Neuronal stem cell (in vitro differentiated cells): ENCODE measurements at regions not wholly inside any gene's neighbourhood (a gene's known extent, or its start where the extent isn't known, plus 50 kb on each side); places are given as distances from the start of the nearest gene placed in this dataset.

Experiments used
- DNase-seq: peaks from one replicate; pipeline ENCODE4 v3.0.0-alpha.2; 2013; ENCODE audit warnings: low spot score
- H2AFZ ChIP-seq: one replicate; pipeline ENCODE4 v1.6.1; 2013; ENCODE audit warnings: mild to moderate bottlenecking, low read length, inconsistent platforms
- H2AK5ac ChIP-seq: 2 replicates; pipeline ENCODE4 v1.6.1; 2013; ENCODE audit warnings: low read depth, mild to moderate bottlenecking, inconsistent platforms, low read length, moderate library complexity, mixed read lengths
- H2BK120ac ChIP-seq: 2 replicates; pipeline ENCODE4 v1.6.1; 2013; ENCODE audit warnings: low read depth, mild to moderate bottlenecking, inconsistent platforms, low read length, moderate library complexity, mixed read lengths
- H2BK12ac ChIP-seq: one replicate; pipeline ENCODE4 v1.6.1; 2013; ENCODE audit warnings: low read length, inconsistent platforms
- H2BK15ac ChIP-seq: 2 replicates; pipeline ENCODE4 v1.6.1; 2013; ENCODE audit warnings: mild to moderate bottlenecking, low read length, inconsistent platforms, mixed read lengths
- H2BK5ac ChIP-seq: one replicate; pipeline ENCODE4 v1.6.1; 2013; ENCODE audit warnings: inconsistent platforms, mild to moderate bottlenecking, low read length, moderate library complexity
- H3K14ac ChIP-seq: one replicate; pipeline ENCODE4 v1.6.1; 2013; ENCODE audit warnings: low read length, inconsistent platforms
- H3K18ac ChIP-seq: 2 replicates; pipeline ENCODE4 v1.6.1; 2013; ENCODE audit warnings: low read length, inconsistent platforms
- H3K23ac ChIP-seq: 2 replicates; pipeline ENCODE4 v1.6.1; 2013; ENCODE audit warnings: low read depth, mild to moderate bottlenecking, mixed read lengths, low read length, inconsistent platforms; ENCODE audit not compliant: poor library complexity
- H3K27ac ChIP-seq: replicated peaks from 3 replicates; pipeline ENCODE4 v1.5.1; 2013; ENCODE audit warnings: low read length, inconsistent platforms
- H3K27me3 ChIP-seq, 3 experiments: 2 replicates each; pipeline ENCODE4 v1.6.1; 2013; ENCODE audit warnings: low read length in 3 of 3, mild to moderate bottlenecking in 2 of 3, inconsistent platforms in 1 of 3, low read depth in 1 of 3, mixed read lengths in 1 of 3, moderate library complexity in 1 of 3; ENCODE audit not compliant: control insufficient read depth in 3 of 3, insufficient read depth in 3 of 3
- H3K36me3 ChIP-seq, 2 donors: replicated peaks in 1 of 2; 2 replicates each; pipeline ENCODE4 v1.6.1; 2013; ENCODE audit warnings: low read length in 2 of 2; ENCODE audit not compliant: control insufficient read depth in 2 of 2, insufficient read depth in 2 of 2
- H3K4ac ChIP-seq: 2 replicates; pipeline ENCODE4 v1.6.1; 2013; ENCODE audit warnings: inconsistent platforms, mild to moderate bottlenecking, low read length, moderate library complexity
- H3K4me1 ChIP-seq, 2 donors: 1 replicate in 1 of 2; 2 replicates in 1 of 2; pipeline ENCODE4 v1.6.1; 2013; ENCODE audit warnings: low read length in 2 of 2, low read depth in 1 of 2; ENCODE audit not compliant: control insufficient read depth in 2 of 2, insufficient read depth in 1 of 2
- H3K4me2 ChIP-seq: one replicate; pipeline ENCODE4 v1.6.1; 2013; ENCODE audit warnings: mild to moderate bottlenecking, low read length, inconsistent platforms; ENCODE audit not compliant: insufficient read depth, poor library complexity, severe bottlenecking
- H3K4me3 ChIP-seq, 2 donors: 2 replicates each; pipeline ENCODE4 v1.5.1; 2013; ENCODE audit warnings: low read length in 2 of 2, mild to moderate bottlenecking in 2 of 2, inconsistent platforms in 1 of 2, moderate library complexity in 1 of 2
- H3K79me1 ChIP-seq: one replicate; pipeline ENCODE4 v1.6.1; 2013; ENCODE audit warnings: low read depth, mild to moderate bottlenecking, inconsistent platforms, low read length, moderate library complexity
- H3K9ac ChIP-seq: one replicate; pipeline ENCODE4 v1.6.1; 2013; ENCODE audit warnings: mild to moderate bottlenecking, low read depth, low read length, inconsistent platforms; ENCODE audit not compliant: poor library complexity
- H3K9me3 ChIP-seq, 2 donors: replicated peaks in 1 of 2; 2 replicates each; pipeline versions ENCODE3 to v1.6.1; 2013; ENCODE audit warnings: low read length in 2 of 2, mild to moderate bottlenecking in 2 of 2, inconsistent platforms in 1 of 2, low read depth in 1 of 2, mixed read lengths in 1 of 2, moderate library complexity in 1 of 2; ENCODE audit not compliant: control insufficient read depth in 2 of 2, insufficient read depth in 1 of 2
- H4K8ac ChIP-seq: one replicate; pipeline ENCODE4 v1.6.1; 2013; ENCODE audit warnings: low read depth, mild to moderate bottlenecking, inconsistent platforms, low read length, moderate library complexity
- H4K91ac ChIP-seq: one replicate; pipeline ENCODE4 v1.6.1; 2013; ENCODE audit warnings: low read length, low read depth, mild to moderate bottlenecking, inconsistent platforms; ENCODE audit not compliant: poor library complexity
- WGBS, 2 donors: extraction: QIAGEN DNeasy Blood & Tissue Kit; methylation state at CpG; one replicate each; pipeline ENCODE4 v1.1.7; 2013; ENCODE audit warnings: missing lambda C conversion rate in 2 of 2, mixed read lengths in 1 of 2; ENCODE audit not compliant: insufficient read length in 2 of 2, insufficient replicate concordance in 1 of 2; ENCODE audit errors: extremely low coverage in 2 of 2; 5-methylcytosine and 5-hydroxymethylcytosine counted together

- Histone ChIP-seq H2BK120ac (no peak overlapping the region), H3K36me3 (no peaks in the 10 kb centered on the region), H2AFZ (no peak overlapping the region), H4K91ac (no peak overlapping the region), H3K14ac (no peak overlapping the region), H3K27ac (no peak overlapping the region), H3K23ac (no peak overlapping the region), H3K79me1 (no peaks in the 10 kb centered on the region), H2BK12ac (no peak overlapping the region), H2BK15ac (no peak overlapping the region), H3K4me2 (no peak overlapping the region), H3K9ac (no peak overlapping the region), H2AK5ac (no peak overlapping the region), H3K4ac (no peak overlapping the region), H3K9me3 (peaks cover 2 to 4% of the 10 kb centered on the region in 2 donors), H3K18ac (no peak overlapping the region), H2BK5ac (no peak overlapping the region), H3K4me1 (no peaks in the 10 kb centered on the region), H4K8ac (no peak overlapping the region), H3K4me3 (no peak overlapping the region), H3K27me3 (no peaks in the 10 kb centered on the region)
- DNase-seq: no peak
- no CpG with 5 or more reads among the region's 2 CpGs for whole genome bisulfite sequencing, 2 donors
Observed at GRCh38 chr9:16992138-16992537, 121.7 kb upstream of the BNC2 start.

- no peak overlapping the region for H2BK5ac ChIP-seq
- H3K4me2 ChIP-seq: no peak overlapping the region
- H3K9ac ChIP-seq: no peak overlapping the region
- H2BK120ac ChIP-seq: no peak overlapping the region
- no peak overlapping the region for H2BK12ac ChIP-seq
- no peak overlapping the region for H3K23ac ChIP-seq
- H3K36me3 ChIP-seq: no peaks in the 10 kb centered on the region
- no peak overlapping the region for H3K4me3 ChIP-seq
- no peak overlapping the region for H3K18ac ChIP-seq
- no peaks in the 10 kb centered on the region for H3K27me3 ChIP-seq
- H3K14ac ChIP-seq: no peak overlapping the region
- no peak for DNase-seq
- WGBS, 2 donors: no CpG with 5 or more reads among the region's 2 CpGs
- no peaks in the 10 kb centered on the region for H3K9me3 ChIP-seq
- H4K91ac ChIP-seq: no peak overlapping the region
- H3K4me1 ChIP-seq: peaks cover 0 to 1% of the 10 kb centered on the region in 2 donors
- no peak overlapping the region for H4K8ac ChIP-seq
- no peak overlapping the region for H2BK15ac ChIP-seq
- H3K4ac ChIP-seq: no peak overlapping the region
- H3K27ac ChIP-seq: no peak overlapping the region
- no peak overlapping the region for H2AK5ac ChIP-seq
- no peak overlapping the region for H2AFZ ChIP-seq
- no peaks in the 10 kb centered on the region for H3K79me1 ChIP-seq
Observed at GRCh38 chr9:16987026-16987425, 116.6 kb upstream of the BNC2 start.

- Histone ChIP-seq H4K91ac (no peak overlapping the region), H3K4me2 (no peak overlapping the region), H2BK5ac (no peak overlapping the region), H4K8ac (no peak overlapping the region), H2BK12ac (no peak overlapping the region), H3K79me1 (no peaks in the 10 kb centered on the region), H2AK5ac (no peak overlapping the region), H3K18ac (no peak overlapping the region), H2AFZ (no peak overlapping the region), H3K27ac (no peak overlapping the region), H3K9ac (no peak overlapping the region), H3K4ac (no peak overlapping the region), H3K23ac (no peak overlapping the region), H3K27me3 (no peaks in the 10 kb centered on the region), H3K14ac (no peak overlapping the region), H3K9me3 (no peaks in the 10 kb centered on the region), H2BK15ac (no peak overlapping the region), H3K36me3 (no peaks in the 10 kb centered on the region), H3K4me3 (no peak overlapping the region), H3K4me1 (peaks cover 0 to 1% of the 10 kb centered on the region in 2 donors), H2BK120ac (no peak overlapping the region)
- DNase-seq: no peak
- WGBS, 2 donors: no CpG with 5 or more reads among the region's 4 CpGs
Observed at GRCh38 chr9:16986556-16986955, 116.1 kb upstream of the BNC2 start.

GRCh38 chr9:16985559-16986348 is 115.3 kb upstream of the BNC2 start:
- no peak overlapping the region for H2BK5ac ChIP-seq
- H3K18ac ChIP-seq: peak overlapping the region; percentile 6
- no peak overlapping the region for H4K8ac ChIP-seq
- H3K9me3 ChIP-seq: no peaks in the 10 kb centered on the region
- H3K4me1 ChIP-seq: peaks cover 0 to 1% of the 10 kb centered on the region in 2 donors
- H3K36me3 ChIP-seq: no peaks in the 10 kb centered on the region
- no CpG with 5 or more reads among the region's 12 CpGs for WGBS, 2 donors
- peak overlapping the region in 1 of 2 donors; percentile 51 for H3K4me3 ChIP-seq
- no peak overlapping the region for H2BK15ac ChIP-seq
- H3K4ac ChIP-seq: no peak overlapping the region
- H2AFZ ChIP-seq: no peak overlapping the region
- H2BK12ac ChIP-seq: no peak overlapping the region
- no peaks in the 10 kb centered on the region for H3K79me1 ChIP-seq
- H4K91ac ChIP-seq: no peak overlapping the region
- H2AK5ac ChIP-seq: no peak overlapping the region
- H3K27me3 ChIP-seq: no peaks in the 10 kb centered on the region
- no peak overlapping the region for H3K14ac ChIP-seq
- H3K4me2 ChIP-seq: no peak overlapping the region
- H3K27ac ChIP-seq: no peak overlapping the region
- no peak overlapping the region for H3K23ac ChIP-seq
- no peak overlapping the region for H2BK120ac ChIP-seq
- no peak for DNase-seq
- no peak overlapping the region for H3K9ac ChIP-seq
